GM19351 (cell line): ENCODE measurements at regions not wholly inside any gene's neighbourhood (a gene's known extent, or its start where the extent isn't known, plus 50 kb on each side); places are given as distances from the start of the nearest gene placed in this dataset.

Source experiments
- ATAC-seq: cut with Tn5 transposase; IDR thresholded peaks from one replicate; pipeline ENCODE4 v1.9.1; 2021; ENCODE audit warnings: mild to moderate bottlenecking, moderate library complexity; ENCODE audit not compliant: unreplicated experiment

DNA sequence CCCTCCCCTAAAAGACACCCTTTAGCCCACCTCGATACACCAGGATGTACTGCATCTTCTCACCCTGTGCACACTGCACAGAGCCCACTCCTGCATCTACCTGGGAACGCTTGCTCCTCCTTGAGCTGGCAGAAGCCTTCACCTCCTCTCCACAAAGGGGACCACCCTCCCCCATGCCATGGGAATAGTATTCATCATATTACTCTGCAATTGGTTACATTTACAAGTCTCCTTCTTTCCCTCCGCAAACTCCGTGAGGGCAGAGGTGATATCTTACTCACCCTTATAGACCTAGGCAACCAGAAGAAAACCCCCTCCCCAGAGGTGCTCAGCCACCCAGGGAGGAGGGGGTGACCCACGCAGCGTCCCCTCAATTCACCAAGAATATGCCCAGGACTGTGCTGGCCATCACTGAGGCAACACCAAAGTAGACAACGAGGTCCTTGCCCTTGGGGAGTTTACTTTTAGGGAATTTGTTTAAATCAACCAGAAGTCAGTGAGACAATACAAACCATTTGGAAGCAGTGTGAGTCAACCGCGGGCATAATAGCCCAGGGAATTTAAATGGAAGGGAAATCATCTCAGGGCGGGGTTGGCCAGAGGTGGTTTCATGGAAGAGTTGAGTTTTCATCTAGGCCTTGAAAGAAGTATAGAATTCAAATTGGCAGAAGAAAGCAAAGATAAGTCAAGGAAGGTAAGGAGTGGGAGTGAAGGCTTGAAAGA is 214.5 kb downstream of the BARX2 start:
- ATAC-seq: no peak

DNA sequence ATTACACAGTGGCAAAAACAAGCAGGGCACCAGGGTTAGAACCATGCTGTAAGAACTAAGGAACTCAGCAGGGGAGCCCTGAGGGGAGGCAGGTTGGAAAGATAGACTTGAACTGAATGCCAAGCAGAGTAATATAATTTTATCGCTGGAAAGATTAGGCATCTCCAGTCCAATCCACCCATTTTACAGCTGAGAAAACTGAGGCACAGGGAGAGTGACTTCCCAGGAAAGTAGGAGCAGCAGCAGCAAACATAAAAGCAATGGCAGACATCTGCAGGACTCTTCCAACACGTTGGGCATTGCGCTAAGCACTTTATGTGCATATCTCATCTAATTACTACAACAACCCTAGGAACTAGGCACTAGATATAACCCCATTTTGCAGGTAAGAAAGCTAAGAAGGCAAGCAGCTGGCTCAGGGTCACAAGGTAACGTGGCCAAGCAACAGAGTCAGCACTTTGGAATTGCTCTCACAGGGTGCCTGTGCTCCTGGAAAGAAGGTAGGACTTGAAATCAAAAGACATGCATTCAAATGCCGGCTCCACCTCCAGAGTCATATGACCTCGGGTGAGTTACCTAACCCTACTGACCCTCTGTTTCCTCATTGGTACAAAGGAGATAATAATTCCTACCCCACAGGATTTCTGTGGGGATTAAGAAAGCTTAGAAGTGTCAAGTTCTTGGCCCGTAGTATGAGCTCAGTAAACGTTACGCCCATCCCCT is 215.3 kb downstream of the BARX2 start:
- no peak for ATAC-seq

DNA sequence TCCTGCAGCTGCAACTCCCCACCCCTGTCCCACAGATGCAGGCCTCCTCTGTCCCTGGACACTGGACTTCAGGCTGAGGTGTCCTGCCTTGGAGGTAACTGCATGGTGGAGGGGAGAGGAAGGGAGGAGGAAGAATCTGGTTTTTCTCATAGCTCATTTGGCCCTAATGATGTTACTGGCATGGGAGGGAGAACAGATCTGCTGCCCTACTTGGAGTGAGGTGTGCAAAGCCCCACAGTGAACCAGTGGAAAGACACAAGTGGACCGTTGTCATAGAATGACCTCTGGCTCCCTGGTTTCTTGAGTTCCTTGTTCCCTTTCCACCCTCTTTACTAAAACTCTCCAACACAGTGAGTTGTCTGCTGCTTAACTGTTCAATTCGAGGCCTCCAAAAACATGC is 215.9 kb downstream of the BARX2 start:
- no peak for ATAC-seq

DNA sequence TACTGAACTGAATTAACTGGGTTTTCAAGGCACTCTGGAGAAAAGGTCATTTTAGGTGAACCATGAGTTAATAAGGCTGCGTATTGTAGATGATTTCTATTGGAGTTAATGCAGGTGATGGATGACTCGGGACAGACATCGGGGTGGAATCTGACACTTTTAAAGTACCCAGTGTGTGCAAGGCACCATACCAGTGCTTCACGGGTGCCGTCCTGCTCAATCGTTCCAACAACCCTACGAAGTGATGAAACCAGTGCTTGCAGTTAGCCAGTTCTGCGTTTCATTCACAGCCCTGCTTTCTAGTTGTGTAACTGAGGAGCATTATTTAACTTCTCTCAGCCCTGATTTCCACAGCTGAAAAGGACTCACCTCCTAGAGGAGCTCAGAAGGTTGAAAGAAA is 216.5 kb downstream of the BARX2 start:
- no peak for ATAC-seq

DNA sequence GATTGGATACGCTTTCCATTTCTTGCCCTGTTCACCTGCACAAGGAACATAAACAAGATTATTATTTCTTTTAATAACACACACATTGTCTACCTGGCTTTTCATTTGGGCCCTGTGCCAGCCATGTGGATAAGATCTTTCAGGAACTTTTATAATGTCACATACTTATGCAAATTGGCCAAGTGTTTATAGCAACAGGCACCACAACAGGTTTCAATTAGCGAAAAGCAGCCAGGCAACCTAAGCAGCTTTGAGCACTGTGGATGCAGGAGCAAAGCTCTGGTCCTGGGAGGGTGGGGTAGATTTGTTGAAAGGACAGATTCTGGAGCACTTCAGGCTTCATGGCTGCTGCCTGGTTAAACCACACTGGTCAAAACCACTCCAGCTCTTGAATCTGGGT is 217.4 kb downstream of the BARX2 start:
- no peak for ATAC-seq

DNA sequence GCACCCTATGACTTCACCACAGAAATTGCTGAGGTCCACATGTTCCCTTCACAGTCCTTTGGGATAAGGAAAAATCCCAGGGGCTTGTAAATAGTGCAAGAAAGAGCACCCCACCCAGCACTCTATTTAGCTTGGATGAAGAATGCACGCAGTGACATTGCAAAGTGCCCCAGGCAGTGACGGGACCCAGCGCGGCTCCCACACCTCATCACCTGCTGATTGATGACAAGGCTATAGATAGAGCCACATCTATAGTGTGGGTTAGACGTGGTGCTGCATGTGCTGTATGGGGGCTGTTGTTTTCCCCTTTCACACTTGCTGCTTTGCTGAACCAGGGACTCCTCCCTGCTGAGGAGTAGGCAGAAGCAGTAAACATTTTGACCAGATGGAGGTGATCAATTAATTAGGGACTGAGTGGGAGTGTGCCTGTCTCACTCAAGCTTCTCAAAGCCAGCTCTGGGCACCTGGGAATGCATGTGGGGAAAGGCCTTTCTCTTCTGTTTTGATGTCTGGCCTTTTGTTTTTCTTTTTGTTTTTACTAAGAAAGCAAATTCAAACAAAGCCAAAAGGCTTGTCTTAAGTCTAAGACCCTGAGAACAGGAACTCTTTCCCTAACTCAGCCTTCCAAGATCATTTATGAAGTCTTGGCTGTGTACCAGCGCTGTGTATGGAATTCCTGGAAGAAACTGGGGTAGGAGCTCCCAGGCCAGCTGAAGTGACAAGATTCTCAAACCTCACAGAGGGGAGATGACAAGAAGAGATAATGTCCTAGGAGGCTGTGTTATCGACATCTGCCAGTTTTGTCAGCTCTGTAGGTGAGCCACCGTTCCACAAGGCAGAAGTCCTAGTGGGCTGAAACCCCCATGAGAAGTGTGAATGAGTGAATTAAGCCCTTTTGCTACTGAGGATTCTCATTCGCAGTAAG is 219.7 kb downstream of the BARX2 start:
- no peak for ATAC-seq

DNA sequence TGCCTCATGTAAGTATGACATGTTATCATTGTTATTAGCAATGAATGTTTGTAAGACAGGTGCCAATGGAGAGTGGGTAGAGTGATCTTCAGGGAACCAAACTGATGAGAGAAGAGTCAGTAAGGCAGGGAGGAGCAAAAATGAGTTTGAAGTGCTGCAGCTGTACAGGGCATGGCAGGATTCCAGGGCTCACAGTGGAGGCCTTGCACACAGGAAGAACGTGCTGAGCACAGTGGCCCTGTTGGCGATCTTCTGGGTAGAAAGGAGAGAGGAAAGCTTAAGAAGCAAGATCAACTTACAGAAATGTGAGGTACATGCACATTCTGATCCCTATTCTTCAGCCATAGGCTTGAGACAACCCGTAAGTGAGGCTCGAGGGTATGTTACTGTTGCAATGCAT is 219.3 kb upstream of the TMEM45B start:
- ATAC-seq: no peak

DNA sequence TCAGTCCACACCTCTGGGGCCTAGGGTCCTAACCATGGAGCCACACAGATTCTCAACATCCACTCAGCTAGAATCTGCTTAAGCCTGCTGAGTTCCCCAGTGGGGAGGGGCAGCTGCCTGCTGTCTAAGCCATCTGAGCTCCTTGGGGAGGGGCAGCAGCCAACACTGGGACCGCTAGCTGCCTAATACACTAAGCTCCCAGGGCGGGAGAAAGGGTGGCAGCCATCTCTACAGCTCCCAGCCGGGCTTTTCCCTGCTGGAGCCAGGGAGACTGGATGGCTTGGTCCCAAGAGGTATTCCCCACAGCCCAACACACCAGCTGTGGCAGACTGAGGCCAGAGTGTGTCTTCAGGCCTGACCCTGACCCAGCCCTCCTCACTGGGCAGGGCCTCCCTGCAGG is 217.3 kb upstream of the TMEM45B start:
- no peak for ATAC-seq

DNA sequence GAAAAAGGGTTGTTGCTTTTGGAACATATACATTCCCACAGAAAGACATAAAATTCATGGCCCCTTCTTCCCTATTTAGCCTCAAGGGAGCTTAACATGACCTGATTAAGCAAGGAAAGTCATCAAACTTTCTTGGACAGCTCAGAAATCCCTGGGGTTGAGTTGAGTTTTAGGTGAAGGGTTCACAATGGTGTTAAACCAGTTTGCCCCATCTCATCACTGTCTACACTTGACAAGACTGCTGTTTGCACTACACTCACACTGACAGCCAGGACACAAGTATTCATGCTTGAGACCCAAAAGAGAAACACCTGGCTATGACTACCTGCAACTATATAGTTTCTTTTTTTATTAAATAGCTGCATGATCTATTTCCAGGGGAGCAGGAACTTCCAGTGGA is 209.8 kb upstream of the TMEM45B start:
- ATAC-seq: no peak

DNA sequence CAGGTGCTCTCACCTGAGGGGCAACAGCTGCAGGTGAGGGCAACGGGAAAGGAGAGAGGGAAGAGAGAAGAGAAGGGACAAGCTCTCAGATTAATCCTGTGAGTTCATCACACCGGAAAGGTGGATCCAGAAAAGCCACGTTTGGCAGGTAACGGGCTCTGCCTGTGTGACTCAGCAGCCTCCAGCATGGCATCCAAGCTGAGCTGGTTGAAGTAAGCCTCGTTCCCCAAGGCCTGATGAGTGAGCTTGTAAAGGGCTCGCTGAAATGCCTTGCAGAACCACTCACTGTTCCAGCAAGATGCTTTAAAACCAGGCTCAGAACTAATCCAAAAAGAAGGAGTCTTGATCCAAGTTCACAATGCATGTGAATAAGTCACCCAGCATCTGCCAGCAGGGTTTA is 206.9 kb upstream of the TMEM45B start:
- ATAC-seq: no peak

DNA sequence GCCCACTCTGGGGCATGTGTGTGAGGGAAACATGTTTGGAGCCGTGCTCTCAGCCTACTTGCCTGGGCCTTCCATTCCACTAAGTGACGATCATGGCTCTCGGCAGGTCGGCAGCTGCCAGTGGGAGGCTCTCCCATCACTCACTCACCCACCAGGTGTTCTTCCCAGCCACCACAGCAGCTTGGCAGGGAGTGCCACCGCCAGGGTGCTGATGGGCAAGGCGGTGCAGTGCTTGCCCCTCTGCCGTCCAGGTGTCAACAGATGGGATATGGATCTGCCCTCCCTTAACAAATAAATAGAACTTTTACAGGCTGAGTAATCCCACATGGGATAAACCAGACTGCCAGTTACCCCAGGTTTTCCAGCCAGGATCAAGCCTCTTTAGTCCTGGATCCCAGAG is 205.5 kb upstream of the TMEM45B start:
- ATAC-seq: no peak

DNA sequence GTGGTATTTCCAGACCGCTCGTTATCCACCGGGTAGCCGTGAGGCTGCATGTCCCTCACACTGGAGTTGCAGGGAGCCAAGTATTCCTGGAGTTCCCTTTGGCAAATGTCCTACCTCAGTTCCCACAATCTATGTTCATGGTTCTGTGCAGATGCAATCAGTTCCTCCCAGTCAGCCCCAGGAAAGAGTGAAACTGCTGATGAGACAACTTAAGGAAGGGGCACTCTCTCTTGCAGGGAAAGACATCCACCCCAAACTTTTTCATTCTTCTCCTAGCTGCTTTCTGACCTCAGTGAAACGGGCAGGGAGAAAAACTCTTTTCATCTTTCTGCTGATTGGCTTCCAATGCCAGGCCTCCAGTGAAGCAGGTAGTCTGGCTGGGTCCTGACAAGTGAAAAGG is 205.1 kb upstream of the TMEM45B start:
- no peak for ATAC-seq

DNA sequence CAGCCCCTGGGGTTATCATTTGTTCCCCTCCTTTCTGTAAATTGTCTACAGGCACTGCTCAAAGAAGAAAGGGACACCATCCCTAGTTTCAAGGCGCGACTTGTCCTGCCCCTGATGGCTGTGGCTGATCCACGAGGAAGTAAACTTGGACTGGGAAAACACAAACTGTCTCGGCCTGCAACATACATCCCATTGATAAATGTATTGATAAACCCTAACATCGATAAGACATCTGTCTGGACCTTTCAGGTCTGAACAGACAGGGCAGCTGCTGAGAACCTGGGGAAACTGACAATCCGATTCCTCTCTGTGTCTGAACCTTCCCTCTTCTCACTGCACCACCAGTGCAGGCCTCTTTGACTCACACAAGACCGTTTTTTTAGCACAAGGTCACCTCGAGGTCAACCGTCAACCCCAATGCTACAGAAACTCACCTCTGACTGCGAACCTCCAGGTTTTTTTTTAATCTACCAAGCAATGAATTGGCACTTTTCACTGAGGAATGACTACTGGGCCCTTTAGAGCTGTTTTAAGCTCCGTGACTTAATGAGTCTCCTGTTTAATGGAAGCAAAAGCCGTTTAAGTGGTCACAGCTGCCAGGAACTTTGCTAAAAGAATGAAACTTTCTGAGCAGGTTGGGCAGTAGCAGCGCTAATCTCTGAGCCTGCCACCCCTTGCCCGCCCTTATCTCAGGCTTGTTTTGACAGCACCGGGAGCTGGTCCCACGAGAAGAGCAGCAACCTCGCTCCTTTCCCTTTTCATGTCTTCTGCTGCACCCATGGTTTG is 203.8 kb upstream of the TMEM45B start:
- no peak for ATAC-seq

DNA sequence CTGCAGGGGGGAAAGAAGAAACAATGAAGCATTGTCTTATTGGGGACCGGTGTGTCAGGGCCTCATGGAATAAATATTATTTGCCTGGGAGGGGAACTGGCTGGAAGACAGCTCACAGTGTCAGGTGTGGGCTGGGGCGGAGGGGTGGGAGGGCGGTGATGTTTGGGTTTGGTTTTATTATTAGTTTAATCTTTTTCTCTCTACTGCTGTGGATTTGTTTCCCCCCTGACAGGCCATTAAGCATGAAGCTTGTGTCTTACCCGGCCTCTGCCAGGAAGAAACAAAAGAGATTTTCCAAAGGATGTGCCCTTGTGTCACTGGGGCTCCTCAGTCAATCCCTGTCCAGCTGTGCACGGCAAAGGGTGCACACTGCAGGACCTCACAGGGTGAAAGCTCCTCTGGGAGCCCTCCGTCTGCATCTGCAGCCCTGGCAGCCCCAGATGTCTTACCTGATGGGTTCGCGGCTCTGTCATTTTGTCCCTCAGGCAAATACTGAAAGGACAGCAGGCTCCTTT is 203.1 kb upstream of the TMEM45B start:
- ATAC-seq: no peak

DNA sequence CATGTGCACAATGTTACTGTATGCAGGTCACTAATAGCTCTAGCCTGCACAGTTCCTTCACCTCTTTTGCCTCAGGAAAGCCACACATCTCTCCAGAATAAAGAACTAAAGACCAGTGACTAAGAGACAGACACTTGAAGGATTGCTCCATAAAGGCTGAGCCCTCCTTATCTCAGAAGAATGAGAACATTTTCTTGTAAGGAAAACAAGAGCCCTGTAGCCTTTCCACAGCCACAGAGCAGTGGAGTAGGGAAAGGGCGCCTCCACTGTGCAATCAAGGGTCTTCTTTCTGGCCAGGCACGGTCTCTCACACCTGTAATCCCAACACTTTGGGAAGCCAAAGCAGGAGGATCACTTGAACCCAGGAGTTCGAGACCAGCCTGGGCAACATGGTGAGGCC is 202.6 kb upstream of the TMEM45B start:
- ATAC-seq: no peak

DNA sequence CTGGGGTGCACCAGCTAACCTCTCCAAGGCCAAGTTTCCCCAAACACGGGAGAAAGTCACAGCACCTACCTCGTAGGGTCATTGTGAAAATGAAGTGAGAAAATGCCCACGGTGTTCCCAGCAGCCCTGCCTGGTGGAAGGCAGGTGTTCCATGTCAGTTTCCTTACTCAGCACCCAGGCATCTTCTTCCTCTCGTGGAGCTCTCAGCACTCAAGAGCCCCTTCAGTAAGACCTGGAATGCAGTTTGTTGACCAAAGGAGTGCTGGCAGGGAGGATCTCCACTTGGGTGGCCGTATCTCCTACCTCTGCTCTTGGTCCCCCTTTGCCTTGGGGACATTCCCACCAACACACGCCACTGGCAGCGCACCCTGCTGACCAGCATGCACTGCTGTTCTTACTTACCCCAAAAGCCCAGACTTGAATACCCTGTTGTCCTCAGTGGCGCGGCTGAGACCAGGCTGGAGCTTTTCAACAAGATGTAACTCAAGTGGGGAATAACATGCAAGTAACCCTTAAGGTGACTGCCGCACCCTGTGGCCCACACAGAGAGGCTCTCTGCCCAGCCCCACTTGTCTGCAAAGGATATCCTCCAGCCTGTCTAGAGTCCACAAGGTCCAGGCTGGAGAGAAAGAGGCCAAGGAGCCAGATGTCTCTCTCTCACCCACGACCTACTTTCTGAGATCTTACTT is 201.2 kb upstream of the TMEM45B start:
- ATAC-seq: no peak

DNA sequence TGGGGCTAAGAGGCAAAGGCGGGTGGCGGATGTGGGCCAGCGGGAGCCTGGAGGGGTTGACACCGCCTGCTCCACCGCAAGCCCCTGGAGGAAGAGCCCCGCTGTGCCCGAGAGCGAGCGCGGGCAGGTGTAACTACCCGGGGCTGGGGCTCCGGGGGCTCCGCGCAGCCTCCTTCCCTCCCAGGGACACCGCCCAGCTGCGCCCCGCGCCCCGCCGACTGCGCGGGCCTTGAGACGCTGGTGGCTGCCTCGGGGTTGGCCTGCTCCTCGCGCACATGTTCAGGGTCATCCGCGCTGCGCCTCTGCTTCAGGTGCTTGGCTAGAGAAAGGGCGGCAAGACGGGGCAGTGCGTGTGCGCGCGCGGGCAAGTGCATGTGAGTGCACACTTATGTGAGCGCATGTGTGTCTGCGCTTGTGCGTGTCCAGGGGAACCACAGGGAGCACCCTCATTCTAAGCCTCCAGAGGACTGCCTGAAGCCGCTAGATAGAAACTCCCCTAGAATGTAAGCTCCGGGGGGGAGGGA is 197.5 kb upstream of the TMEM45B start:
- ATAC-seq: no peak

DNA sequence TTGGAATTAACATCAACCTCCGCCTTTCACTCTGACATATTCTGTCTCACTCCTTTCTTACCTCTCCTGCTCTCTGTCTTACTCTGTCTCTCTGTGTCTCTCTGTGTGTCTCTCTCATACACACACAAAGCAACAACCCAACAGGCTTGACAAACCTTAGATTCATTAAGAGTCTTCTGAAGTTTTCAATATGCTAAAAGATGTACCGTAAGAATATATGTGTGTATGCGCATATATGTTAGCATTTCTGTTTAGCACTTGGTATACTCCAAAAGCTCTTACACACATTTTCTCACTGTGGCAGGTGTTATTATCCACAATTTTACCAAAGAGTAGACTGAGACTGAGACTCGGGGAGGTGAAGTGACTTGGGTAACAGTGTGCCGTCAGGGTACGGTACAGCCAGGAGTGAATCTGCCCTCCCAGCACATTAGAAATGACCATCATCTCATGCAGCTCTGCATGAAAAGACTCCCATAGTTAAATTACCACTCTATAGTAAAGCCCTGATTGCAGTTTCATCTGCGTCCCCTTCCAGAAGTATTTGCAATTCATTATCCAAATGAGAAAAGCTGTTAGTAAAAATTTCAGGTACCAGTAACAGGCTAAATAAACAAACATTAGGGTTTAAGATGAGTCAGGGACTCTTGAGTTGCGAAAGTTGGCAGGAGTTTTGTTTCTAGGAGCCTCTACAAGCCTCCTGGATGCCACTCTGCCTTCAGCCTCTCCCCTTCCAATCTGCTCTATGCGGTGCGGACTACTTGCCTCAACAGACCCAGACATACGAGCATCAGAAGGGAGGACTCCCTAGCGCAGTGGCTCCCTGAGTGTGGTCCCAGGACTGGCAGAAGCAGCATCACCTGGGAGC is 195.2 kb upstream of the TMEM45B start:
- no peak for ATAC-seq

DNA sequence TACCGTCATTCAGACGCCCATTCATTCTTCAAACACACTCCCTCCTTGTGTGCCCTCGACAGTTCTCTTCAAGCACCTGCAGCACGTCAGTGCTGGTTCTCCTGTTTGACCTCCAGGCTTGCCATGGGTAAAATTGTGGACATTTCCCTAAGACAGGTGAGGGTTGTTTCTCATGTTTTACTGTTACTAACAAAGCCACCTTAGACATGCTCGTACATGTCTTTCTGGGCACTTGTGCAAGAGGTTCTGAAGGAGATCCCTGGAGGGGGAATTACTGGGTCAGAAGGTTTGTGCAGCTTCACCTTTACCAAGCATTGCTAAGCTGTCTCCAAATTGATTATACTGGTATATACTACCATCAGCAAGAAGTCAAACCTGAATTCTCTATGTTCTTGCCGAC is 189.7 kb upstream of the TMEM45B start:
- no peak for ATAC-seq
